ENCODE measurements at regions not wholly inside any gene's neighbourhood (a gene's known extent, or its start where the extent isn't known, plus 50 kb on each side); places are given as distances from the start of the nearest gene placed in this dataset.

DNA sequence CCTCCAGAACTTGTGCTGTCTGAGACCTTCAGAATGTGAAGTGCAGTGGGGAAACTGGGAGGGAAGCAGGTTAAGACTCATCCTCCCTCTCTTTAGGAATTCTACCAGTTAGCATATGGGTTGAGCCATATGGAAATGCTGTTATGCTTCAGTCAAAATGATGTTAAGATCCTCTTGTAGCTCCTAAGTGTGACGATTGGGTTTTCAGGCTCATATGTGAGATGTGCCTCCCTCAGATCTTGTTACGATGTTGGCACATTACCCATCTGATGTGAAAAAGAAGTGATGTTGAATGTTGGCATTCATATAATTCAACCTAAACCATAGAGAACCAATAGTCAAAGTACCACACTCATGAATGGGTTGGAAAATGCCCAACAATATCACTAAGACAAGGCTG is 67.8 kb upstream of the IPO5 start:
- no peak overlapping the region for H3K4ac ChIP-seq (replicated peaks; ENCODE audit: insufficient read length, low read depth, low read length)
- no peaks in the 10 kb centered on the region for H3K36me3 ChIP-seq (ENCODE audit: control insufficient read depth in 2 of 4, insufficient read depth in 4 of 4, low read length in 3 of 4)
- no peak overlapping the region for H2AK5ac ChIP-seq (ENCODE audit: low read depth, low read length)
- H2BK20ac ChIP-seq (ENCODE audit: low read length), result no peak overlapping the region
- H3K23me2 ChIP-seq (ENCODE audit: low read depth, low read length), result no peaks in the 10 kb centered on the region
- no peak overlapping the region for H3K14ac ChIP-seq (ENCODE audit: insufficient read length)
- TF ChIP-seq SP1 (IDR thresholded peaks at IDR 0.05; ENCODE audit: low read depth, low read length) (no peak), RAD21 (IDR thresholded peaks at IDR 0.05 in 1 of 2, conservative IDR thresholded peaks at IDR 0.05 in 1 of 2; ENCODE audit: low read depth in 2 of 2, low read length in 2 of 2) (no peak), BCL11A (IDR thresholded peaks at IDR 0.05; ENCODE audit: low read depth in 2 of 2, low read length in 2 of 2) (no peak), TEAD4 (IDR thresholded peaks at IDR 0.05; ENCODE audit: low read depth, low read length) (no peak), HDAC2 (IDR thresholded peaks at IDR 0.05; ENCODE audit: borderline replicate concordance in 1 of 2, low read depth in 2 of 2, low read length in 2 of 2) (no peak), SP4 (IDR thresholded peaks at IDR 0.05; ENCODE audit: low read length) (no peak), SIRT6 (IDR thresholded peaks at IDR 0.05; ENCODE audit: low read length) (no peak), SP2 (IDR thresholded peaks at IDR 0.05; ENCODE audit: low read length) (no peak), KDM4A (IDR thresholded peaks at IDR 0.05; ENCODE audit: low read depth, low read length, severe bottlenecking) (no peak), TAF7 (optimal IDR thresholded peaks at IDR 0.05; ENCODE audit: borderline replicate concordance, low read depth, low read length) (no peak), YY1 (IDR thresholded peaks at IDR 0.05; ENCODE audit: low read depth, low read length) (no peak)
- TF ChIP-seq, protein P1, sequence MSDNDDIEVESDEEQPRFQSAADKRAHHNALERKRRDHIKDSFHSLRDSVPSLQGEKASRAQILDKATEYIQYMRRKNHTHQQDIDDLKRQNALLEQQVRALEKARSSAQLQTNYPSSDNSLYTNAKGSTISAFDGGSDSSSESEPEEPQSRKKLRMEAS (IDR thresholded peaks at IDR 0.05), result no peak
- H2BK120ac ChIP-seq (replicated peaks; ENCODE audit: low read depth, low read length), result no peak overlapping the region
- H3K4me3 ChIP-seq (ENCODE audit: extremely low read depth in 1 of 4, insufficient read depth in 2 of 4, low read depth in 3 of 4, low read length in 4 of 4), result no peak overlapping the region
- CTCF ChIA-PET (ENCODE audit: partially characterized antibody), result interaction anchor here (4.8 kb wide), 1 partner anchor 26 kb away, joined by 27 read pairs; no protein-coding TSS in a partner anchor
- no peak overlapping the region for H4K8ac ChIP-seq (ENCODE audit: extremely low read depth, insufficient read depth, low read length)
- H3K9me3 ChIP-seq (ENCODE audit: insufficient read depth in 2 of 2, low read depth in 1 of 2, low read length in 1 of 2), result no peaks in the 10 kb centered on the region
- no peak overlapping the region for H3K9ac ChIP-seq (replicated peaks in 1 of 4; ENCODE audit: extremely low read depth in 1 of 4, low read depth in 3 of 4, low read length in 3 of 4)
- H3K18ac ChIP-seq (ENCODE audit: extremely low read depth, low read length), result no peak overlapping the region
- no peaks in the 10 kb centered on the region for H3K79me2 ChIP-seq (ENCODE audit: control insufficient read depth in 1 of 2, insufficient read depth in 2 of 2, low read length in 2 of 2)
- no peak overlapping the region for H2BK5ac ChIP-seq (ENCODE audit: low read depth, low read length)
- H3K4me1 ChIP-seq (replicated peaks in 1 of 4; ENCODE audit: control insufficient read depth in 3 of 4, insufficient read depth in 4 of 4, low read length in 3 of 4), result no peaks in the 10 kb centered on the region; a peak in 1 of 7 replicates
- no peak overlapping the region for H4K91ac ChIP-seq (replicated peaks; ENCODE audit: insufficient read length, low read length)
- no peak overlapping the region for H3K27ac ChIP-seq (ENCODE audit: low read depth, low read length)
- 95% methylated on average over 2 of the region's 2 CpGs; no CpG with 5 or more reads in 1 of the 2 experiments for WGBS, 2 experiments (ENCODE audit: extremely low coverage in 1 of 2, insufficient coverage in 1 of 2, insufficient read length in 1 of 2, insufficient replicate concordance in 2 of 2, low coverage in 1 of 2, low lambda C conversion rate in 2 of 2, missing lambda C conversion rate in 1 of 2)
- no peaks in the 10 kb centered on the region for H4K20me1 ChIP-seq (replicated peaks in 1 of 2; ENCODE audit: control insufficient read depth in 1 of 2, insufficient read depth in 2 of 2, low read length in 2 of 2)
- FAIRE-seq, result no peak
- H3K23ac ChIP-seq (ENCODE audit: insufficient read length), result no peak overlapping the region
- POLR2A ChIA-PET (ENCODE audit: partially characterized antibody), result no interaction called here
- no peaks in the 10 kb centered on the region for H3K79me1 ChIP-seq (ENCODE audit: low read depth, low read length)
- no peak overlapping the region for H3K4me2 ChIP-seq (ENCODE audit: insufficient read depth in 1 of 2, low read depth in 2 of 2, low read length in 2 of 2)
- peaks cover 0 to 1% (median 0%) of the 10 kb centered on the region in 4 experiments; a peak in 1 of 7 replicates for H3K27me3 ChIP-seq (replicated peaks in 1 of 4; ENCODE audit: control insufficient read depth in 3 of 4, extremely low read depth in 1 of 4, insufficient read depth in 3 of 4, low read length in 3 of 4)
- no peak overlapping the region for H2BK15ac ChIP-seq (ENCODE audit: low read length)
- no peak for DNase-seq (ENCODE audit: low read depth in 1 of 2, low spot score in 2 of 2)
- no peak overlapping the region for H2AFZ ChIP-seq (ENCODE audit: low read length)
- H2BK12ac ChIP-seq (ENCODE audit: low read depth, low read length), result no peak overlapping the region
- H3K56ac ChIP-seq (replicated peaks; ENCODE audit: insufficient read length, low read depth, low read length), result no peak overlapping the region
- no peak overlapping the region for H4K5ac ChIP-seq (ENCODE audit: insufficient read length, low read depth, low read length)
